Lower leg skin (tissue), 3 donors: ENCODE measurements at regions not wholly inside any gene's neighbourhood (a gene's known extent, or its start where the extent isn't known, plus 50 kb on each side); places are given as distances from the start of the nearest gene placed in this dataset.

ENCODE experiments used
- POLR2A ChIP-seq, 2 donors: fragments of 450-650 bp; IDR thresholded peaks; one replicate each; pipeline ENCODE4 v1.6.1; 2016 to 2017; ENCODE audit warnings: antibody characterized with exemption in 2 of 2, mild to moderate bottlenecking in 1 of 2, moderate library complexity in 1 of 2
- TF ChIP-seq, protein P1 (sequence below), 3 donors: fragments of 450-650 bp; IDR thresholded peaks; one replicate each; pipeline ENCODE4 v1.5.1; 2016; ENCODE audit warnings: antibody characterized with exemption in 3 of 3, mild to moderate bottlenecking in 3 of 3, moderate library complexity in 2 of 3

GRCh38 chr18:40249390-40250080, 1705.5 kb upstream of the PIK3C3 start:
- TF ChIP-seq, protein P1, sequence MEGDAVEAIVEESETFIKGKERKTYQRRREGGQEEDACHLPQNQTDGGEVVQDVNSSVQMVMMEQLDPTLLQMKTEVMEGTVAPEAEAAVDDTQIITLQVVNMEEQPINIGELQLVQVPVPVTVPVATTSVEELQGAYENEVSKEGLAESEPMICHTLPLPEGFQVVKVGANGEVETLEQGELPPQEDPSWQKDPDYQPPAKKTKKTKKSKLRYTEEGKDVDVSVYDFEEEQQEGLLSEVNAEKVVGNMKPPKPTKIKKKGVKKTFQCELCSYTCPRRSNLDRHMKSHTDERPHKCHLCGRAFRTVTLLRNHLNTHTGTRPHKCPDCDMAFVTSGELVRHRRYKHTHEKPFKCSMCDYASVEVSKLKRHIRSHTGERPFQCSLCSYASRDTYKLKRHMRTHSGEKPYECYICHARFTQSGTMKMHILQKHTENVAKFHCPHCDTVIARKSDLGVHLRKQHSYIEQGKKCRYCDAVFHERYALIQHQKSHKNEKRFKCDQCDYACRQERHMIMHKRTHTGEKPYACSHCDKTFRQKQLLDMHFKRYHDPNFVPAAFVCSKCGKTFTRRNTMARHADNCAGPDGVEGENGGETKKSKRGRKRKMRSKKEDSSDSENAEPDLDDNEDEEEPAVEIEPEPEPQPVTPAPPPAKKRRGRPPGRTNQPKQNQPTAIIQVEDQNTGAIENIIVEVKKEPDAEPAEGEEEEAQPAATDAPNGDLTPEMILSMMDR (IDR thresholded peaks at IDR 0.05) = no peak
- TF ChIP-seq POLR2A (IDR thresholded peaks at IDR 0.05) = no peak
